ENCODE measurements at regions not wholly inside any gene's neighbourhood (a gene's known extent, or its start where the extent isn't known, plus 50 kb on each side); places are given as distances from the start of the nearest gene placed in this dataset.

- no peak for TF ChIP-seq TAF1 (IDR thresholded peaks at IDR 0.05; ENCODE audit: low read depth, low read length)
- TF ChIP-seq POLR2AphosphoS5 (IDR thresholded peaks at IDR 0.05; ENCODE audit: low read depth, low read length): no peak
- TF ChIP-seq POLR2A (IDR thresholded peaks at IDR 0.05; ENCODE audit: low read depth, low read length): no peak
- no peak for TF ChIP-seq POU2F2 (IDR thresholded peaks at IDR 0.05; ENCODE audit: low read depth, low read length)
These were observed 345.2 kb downstream of the GJA1 start for GRCh38 chr6:121780325-121781321.
